ENCODE measurements at regions not wholly inside any gene's neighbourhood (a gene's known extent, or its start where the extent isn't known, plus 50 kb on each side); places are given as distances from the start of the nearest gene placed in this dataset.

DNA sequence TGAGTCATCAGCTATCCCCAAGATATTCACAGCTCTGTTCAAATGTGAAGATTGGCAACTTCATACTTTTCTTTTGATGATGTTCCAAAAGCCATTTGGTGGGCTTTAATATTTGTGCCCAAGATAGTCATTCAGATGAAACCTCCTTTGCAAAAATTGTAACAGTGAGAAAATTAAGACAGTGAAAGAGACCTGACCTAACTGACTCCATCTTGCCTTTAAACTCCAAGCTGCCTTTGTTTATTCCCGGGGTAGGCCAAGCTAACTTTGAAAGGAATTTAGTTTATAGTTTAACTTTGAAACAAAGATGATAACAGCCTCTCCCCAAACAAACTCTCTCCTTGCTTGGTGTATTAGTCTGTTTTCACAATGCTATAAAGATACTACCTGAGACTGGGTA, 221.1 kb downstream of the KTN1 start:
- H4K8ac ChIP-seq (ENCODE audit: low read depth in 2 of 2, low read length in 2 of 2), result no peak overlapping the region
- H4K91ac ChIP-seq (ENCODE audit: insufficient read depth, low read depth, low read length), result no peak overlapping the region
- no peak overlapping the region for H2BK15ac ChIP-seq (ENCODE audit: low read depth, low read length)
- H3K79me1 ChIP-seq (ENCODE audit: low read depth in 1 of 2, low read length in 2 of 2), result no peaks in the 10 kb centered on the region
- H3K4ac ChIP-seq (ENCODE audit: low read depth, low read length), result no peak overlapping the region
- no peak for TF ChIP-seq BHLHE40 (IDR thresholded peaks at IDR 0.05; ENCODE audit: low read depth, low read length)
- TF ChIP-seq RCOR1 (IDR thresholded peaks at IDR 0.05; ENCODE audit: insufficient replicate concordance, low read length), result no peak
- no peak for TF ChIP-seq MXI1 (IDR thresholded peaks at IDR 0.05; ENCODE audit: borderline replicate concordance, low read depth, low read length)
- no peak for TF ChIP-seq FOS (IDR thresholded peaks at IDR 0.05; ENCODE audit: low read depth, low read length)
- no peak for TF ChIP-seq CHD1 (IDR thresholded peaks at IDR 0.05; ENCODE audit: low read depth, low read length)
- TF ChIP-seq RAD21 (IDR thresholded peaks at IDR 0.05; ENCODE audit: low read length), result no peak
- TF ChIP-seq MAZ (IDR thresholded peaks at IDR 0.05; ENCODE audit: borderline replicate concordance, low read depth, low read length), result no peak
- no peak for TF ChIP-seq POLR2A (IDR thresholded peaks at IDR 0.05; ENCODE audit: low read depth, low read length)
- no peak for TF ChIP-seq NFE2L2 (IDR thresholded peaks at IDR 0.05; ENCODE audit: low read depth, low read length)
- TF ChIP-seq CEBPB (IDR thresholded peaks at IDR 0.05; ENCODE audit: low read depth, low read length), result no peak
- BruUV-seq (replicated peaks), result no TSS peak
- no peak overlapping the region for H3K4me3 ChIP-seq (ENCODE audit: insufficient read depth, low read depth, low read length)
- no peak for ATAC-seq (ENCODE audit: low read depth)
- no peaks in the 10 kb centered on the region; the same call in 1 of the 2 replicates for H3K4me1 ChIP-seq (ENCODE audit: control insufficient read depth, insufficient read depth, low read length)
- H3K9me1 ChIP-seq (ENCODE audit: insufficient read depth, low read length), result no peaks in the 10 kb centered on the region
- H3K4me2 ChIP-seq (ENCODE audit: low read depth, low read length), result no peak overlapping the region
- no peak overlapping the region for H2AFZ ChIP-seq (replicated peaks; ENCODE audit: low read length, poor library complexity)
- no peak overlapping the region for H2BK5ac ChIP-seq (ENCODE audit: low read depth, low read length, poor library complexity, severe bottlenecking)
- H2AK5ac ChIP-seq (ENCODE audit: low read depth, low read length), result no peak overlapping the region
- H3K18ac ChIP-seq (ENCODE audit: low read depth, low read length), result no peak overlapping the region
- H3K14ac ChIP-seq (replicated peaks; ENCODE audit: low read depth, low read length), result no peak overlapping the region
- H2BK120ac ChIP-seq (ENCODE audit: low read depth, low read length), result no peak overlapping the region
- no peaks in the 10 kb centered on the region for H3K27me3 ChIP-seq (ENCODE audit: control insufficient read depth, insufficient read depth, low read length)
- intact Hi-C loops (cut with micrococcal nuclease) (no loop called here), dilution Hi-C loops (cut with HindIII; ENCODE audit: low sequenced_read_pairs, unreplicated experiment) (no loop called here), in situ Hi-C loops (cut with MboI; ENCODE audit: low sequenced_read_pairs) (no loop called here)
- WGBS, 2 experiments (ENCODE audit: extremely low coverage in 2 of 2, insufficient read length in 1 of 2), result no CpG with 5 or more reads among the region's 1 CpG
- ChIA-PET CTCF (no interaction called here), POLR2A (ENCODE audit: unreplicated experiment) (no interaction called here)
- H2AK9ac ChIP-seq (replicated peaks; ENCODE audit: low read depth, low read length, poor library complexity), result no peak overlapping the region
- H4K20me1 ChIP-seq (ENCODE audit: insufficient read depth, low read length), result no peaks in the 10 kb centered on the region
- no peaks in the 10 kb centered on the region for H3K36me3 ChIP-seq (ENCODE audit: control insufficient read depth, insufficient read depth, low read length)
- H4K5ac ChIP-seq (ENCODE audit: low read depth, low read length), result no peak overlapping the region
- H2BK20ac ChIP-seq (ENCODE audit: low read depth, low read length), result no peak overlapping the region
- H3K56ac ChIP-seq (ENCODE audit: extremely low read depth, insufficient read depth, low read length), result no peak overlapping the region
- H3K9me3 ChIP-seq (ENCODE audit: control insufficient read depth, insufficient read depth, low read length), result 0 out of 2 replicates have a peak, but pooled peaks cover 2% of the 10 kb centered on the region
- no peak overlapping the region for H3K27ac ChIP-seq (ENCODE audit: insufficient read depth, low read length)
- no peak overlapping the region for H3K23ac ChIP-seq (ENCODE audit: low read depth, low read length)
- no peak overlapping the region for H3K9ac ChIP-seq (ENCODE audit: low read depth, low read length)
- DNase-seq, result no peak
